HepG2 (cell line): ENCODE measurements at regions not wholly inside any gene's neighbourhood (a gene's known extent, or its start where the extent isn't known, plus 50 kb on each side); places are given as distances from the start of the nearest gene placed in this dataset.

Source experiments
- EZH2 ChIP-seq: conservative IDR thresholded peaks from 2 replicates; pipeline ENCODE4 v1.6.1; 2012; ENCODE audit warnings: mild to moderate bottlenecking, low read depth, low read length, moderate library complexity
- HMGXB3 ChIP-seq: sonication (generic); formaldehyde crosslinking; IDR thresholded peaks from 2 replicates; pipeline ENCODE4 v1.4.0; 2020; ENCODE audit warnings: missing genetic modification reagents, borderline replicate concordance
- JUNB ChIP-seq: sonication (generic); formaldehyde crosslinking; IDR thresholded peaks from 2 replicates; pipeline ENCODE4 v1.8.0; 2022; ENCODE audit warnings: missing genetic modification reagents, mild to moderate bottlenecking, borderline replicate concordance
- MAX ChIP-seq: IDR thresholded peaks from 2 replicates; pipeline ENCODE4 v1.6.1; 2012; ENCODE audit warnings: inconsistent platforms
- NR2F1 ChIP-seq, 2 experiments: fragments of 450-650 bp in 1 of 2; formaldehyde crosslinking in 1 of 2; IDR thresholded peaks; 2 replicates each; pipeline versions ENCODE4 v1.5.0 to v1.6.1; 2016 to 2020; ENCODE audit warnings: mild to moderate bottlenecking in 1 of 2, missing compliant biosample characterization in 1 of 2, missing genetic modification reagents in 1 of 2, moderate library complexity in 1 of 2
- RNF219 ChIP-seq: sonication (generic); formaldehyde crosslinking; IDR thresholded peaks from 2 replicates; pipeline ENCODE4 v1.5.0; 2020; ENCODE audit warnings: mild to moderate bottlenecking, missing genetic modification reagents
- RXRA ChIP-seq: sonication (generic); formaldehyde crosslinking; IDR thresholded peaks from 2 replicates; pipeline ENCODE4 v1.5.1; 2020; ENCODE audit warnings: missing genetic modification reagents
- SIX1 ChIP-seq: sonication (generic); formaldehyde crosslinking; IDR thresholded peaks from 2 replicates; pipeline ENCODE4 v1.4.0; 2020; ENCODE audit warnings: missing genetic modification reagents, borderline replicate concordance
- SP1 ChIP-seq, 2 experiments: fragments of 450-650 bp in 1 of 2; sonication (generic) in 1 of 2; formaldehyde crosslinking in 1 of 2; IDR thresholded peaks; 2 replicates each; pipeline versions ENCODE4 v1.4.0 to v1.6.1; 2016 to 2020; ENCODE audit warnings: missing genetic modification reagents in 1 of 2
- TAF15 ChIP-seq: fragments of 200-400 bp; formaldehyde crosslinking; IDR thresholded peaks from one replicate; pipeline ENCODE4 v1.6.1; 2018; ENCODE audit warnings: mild to moderate bottlenecking, low read depth, low read length; ENCODE audit not compliant: poor library complexity, severe bottlenecking
- U2AF2 ChIP-seq: fragments of 200-400 bp; formaldehyde crosslinking; IDR thresholded peaks from 2 replicates; pipeline ENCODE4 v1.6.1; 2017; ENCODE audit warnings: low read depth, mild to moderate bottlenecking, low read length
- ZNF232 ChIP-seq: sonication (generic); formaldehyde crosslinking; IDR thresholded peaks from 2 replicates; pipeline ENCODE4 v1.4.0; 2020; ENCODE audit warnings: missing genetic modification reagents, borderline replicate concordance
- ZNF274 ChIP-seq: sonication (generic); formaldehyde crosslinking; IDR thresholded peaks from 2 replicates; pipeline ENCODE4 v1.5.1; 2020; ENCODE audit warnings: mild to moderate bottlenecking, missing genetic modification reagents
- ZNF280D ChIP-seq: sonication (generic); formaldehyde crosslinking; IDR thresholded peaks from 2 replicates; pipeline ENCODE4 v1.5.1; 2020; ENCODE audit warnings: mild to moderate bottlenecking, missing genetic modification reagents

GRCh38 chr18:60982329-60982695 lies 350.9 kb upstream of the CDH20 start:
- TF ChIP-seq EZH2 (no peak), SIX1 (CRISPR knock-in tag) (no peak), SP1 (IDR thresholded peaks at IDR 0.05) (no peak), SP1 (CRISPR knock-in tag; IDR thresholded peaks at IDR 0.05) (no peak), NR2F1 (CRISPR knock-in tag; IDR thresholded peaks at IDR 0.05) (no peak), U2AF2 (no peak), JUNB (CRISPR knock-in tag) (no peak), ZNF280D (no peak), ZNF274 (no peak), RNF219 (no peak), MAX (no peak), RXRA (CRISPR knock-in tag) (no peak), HMGXB3 (CRISPR knock-in tag) (no peak), TAF15 (no peak), ZNF232 (CRISPR knock-in tag) (no peak)
